ENCODE measurements at regions not wholly inside any gene's neighbourhood (a gene's known extent, or its start where the extent isn't known, plus 50 kb on each side); places are given as distances from the start of the nearest gene placed in this dataset.
"Not testable (repeated sequence)": the region's sequence is repeated elsewhere in the genome, so short reads cannot be mapped to it uniquely, and the experiment has no call there.

DNA sequence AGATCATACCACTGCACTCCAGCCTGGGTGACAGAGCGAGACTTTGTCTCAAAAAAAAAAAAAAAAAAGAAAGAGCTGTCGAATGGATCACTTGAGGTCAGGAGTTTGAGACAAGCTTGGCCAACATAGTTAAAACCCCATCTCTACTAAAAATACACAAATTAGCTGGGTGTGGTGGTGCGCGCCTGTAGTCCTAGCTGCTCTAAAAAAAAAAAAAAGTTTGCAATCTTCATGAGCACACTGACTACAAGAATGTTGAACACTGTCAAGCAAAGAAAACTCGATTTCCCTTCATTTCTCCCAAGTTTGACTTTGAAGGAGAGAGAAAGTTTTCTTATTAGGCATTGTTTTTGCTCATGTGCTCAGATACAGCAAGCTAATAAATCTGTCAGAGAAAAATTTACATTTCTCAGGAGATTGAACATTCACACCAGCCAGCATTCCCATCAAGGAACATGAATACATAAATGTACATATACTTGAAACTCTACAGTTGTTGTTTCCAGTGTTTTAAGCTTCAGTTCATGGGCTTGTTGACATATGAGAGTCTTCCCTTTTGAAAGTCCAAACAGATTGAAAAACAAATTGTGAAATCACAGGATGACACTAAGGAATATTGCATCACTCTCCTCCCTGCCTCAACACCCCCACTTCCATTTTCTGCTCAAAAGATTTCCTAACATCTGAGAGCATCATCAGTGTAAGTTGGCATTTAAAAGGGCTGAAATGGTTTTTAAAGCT lies 81.8 kb downstream of the ARRDC3 start:
- H3K4me3 Mint-ChIP-seq, result no peak overlapping the region
- no peaks in the 10 kb centered on the region for H3K9me3 Mint-ChIP-seq
- H3K36me3 Mint-ChIP-seq (ENCODE audit: low read depth), result no peaks in the 10 kb centered on the region
- no peak overlapping the region for H3K27ac Mint-ChIP-seq
- peak; percentile 17 for DNase-seq
- no peaks in the 10 kb centered on the region for H3K27me3 Mint-ChIP-seq (ENCODE audit: insufficient read depth)
- H3K4me1 Mint-ChIP-seq (ENCODE audit: low read depth), result peaks cover 14% of the 10 kb centered on the region
- no peak for TF ChIP-seq CTCF (IDR thresholded peaks at IDR 0.05)

DNA sequence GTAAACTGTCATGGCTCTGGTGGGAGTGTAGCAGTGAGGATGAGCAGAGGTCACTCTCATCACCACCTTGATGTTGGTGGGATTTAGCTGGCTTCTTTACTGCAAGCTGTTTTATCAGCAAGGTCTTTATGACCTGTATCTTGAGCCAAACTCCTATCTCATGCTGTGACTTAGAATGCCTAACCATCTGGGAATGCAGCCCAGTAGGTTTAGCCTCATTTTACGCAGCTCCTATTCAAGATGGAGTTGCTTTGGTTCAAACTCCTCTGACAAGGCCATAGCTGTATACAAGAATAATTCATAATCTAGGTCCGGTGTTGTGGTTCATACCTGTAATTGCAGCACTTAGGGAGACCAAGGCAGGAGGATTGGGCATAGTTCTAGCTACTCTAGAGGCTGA lies 85.1 kb downstream of the ARRDC3 start:
- no peaks in the 10 kb centered on the region for H3K9me3 Mint-ChIP-seq
- peaks cover 12% of the 10 kb centered on the region; the same call in 1 of the 2 replicates for H3K4me1 Mint-ChIP-seq (ENCODE audit: low read depth)
- TF ChIP-seq CTCF (IDR thresholded peaks at IDR 0.05), result no peak
- DNase-seq, result no peak
- no peaks in the 10 kb centered on the region for H3K36me3 Mint-ChIP-seq (ENCODE audit: low read depth)
- H3K27ac Mint-ChIP-seq, result no peak overlapping the region
- H3K4me3 Mint-ChIP-seq, result no peak overlapping the region
- H3K27me3 Mint-ChIP-seq (ENCODE audit: insufficient read depth), result no peaks in the 10 kb centered on the region; the same call in 1 of the 2 replicates

GRCh38 chr5:91296674-91297143 lies 86.4 kb downstream of the ARRDC3 start:
- no peak for TF ChIP-seq CTCF (IDR thresholded peaks at IDR 0.05)
- Mint-ChIP-seq H3K9me3 (no peaks in the 10 kb centered on the region), H3K4me1 (ENCODE audit: low read depth) (peaks cover 12% of the 10 kb centered on the region; the same call in 1 of the 2 replicates), H3K27me3 (ENCODE audit: insufficient read depth) (no peaks in the 10 kb centered on the region; the same call in 1 of the 2 replicates), H3K27ac (no peak overlapping the region), H3K4me3 (no peak overlapping the region), H3K36me3 (ENCODE audit: low read depth) (no peaks in the 10 kb centered on the region)
- DNase-seq, result no peak

DNA sequence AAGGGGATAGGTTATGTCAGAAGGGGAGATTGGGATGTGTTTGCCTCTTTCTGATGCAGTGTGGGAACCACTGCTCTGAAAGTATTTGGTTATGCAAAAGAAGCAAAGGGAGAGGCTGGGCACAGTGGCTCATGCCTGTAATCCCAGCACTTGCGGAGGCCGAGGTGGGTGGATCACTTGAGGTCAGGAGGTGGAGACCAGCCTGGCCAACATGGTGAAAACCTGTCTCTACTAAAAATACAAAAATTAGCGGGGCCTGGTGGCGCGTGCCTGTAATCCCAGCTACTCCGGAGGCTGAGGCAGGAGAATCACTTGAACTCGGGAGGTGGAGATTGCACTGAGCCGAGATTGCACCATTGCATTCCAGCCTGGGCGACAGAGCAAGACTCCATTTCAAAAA lies 87.0 kb downstream of the ARRDC3 start:
- H3K36me3 Mint-ChIP-seq (ENCODE audit: low read depth); H3K27me3 Mint-ChIP-seq (ENCODE audit: insufficient read depth); H3K27ac Mint-ChIP-seq; DNase-seq; H3K4me3 Mint-ChIP-seq; H3K9me3 Mint-ChIP-seq: not testable (repeated sequence)
- peaks cover 12% of the 10 kb centered on the region; the same call in 1 of the 2 replicates for H3K4me1 Mint-ChIP-seq (ENCODE audit: low read depth)

DNA sequence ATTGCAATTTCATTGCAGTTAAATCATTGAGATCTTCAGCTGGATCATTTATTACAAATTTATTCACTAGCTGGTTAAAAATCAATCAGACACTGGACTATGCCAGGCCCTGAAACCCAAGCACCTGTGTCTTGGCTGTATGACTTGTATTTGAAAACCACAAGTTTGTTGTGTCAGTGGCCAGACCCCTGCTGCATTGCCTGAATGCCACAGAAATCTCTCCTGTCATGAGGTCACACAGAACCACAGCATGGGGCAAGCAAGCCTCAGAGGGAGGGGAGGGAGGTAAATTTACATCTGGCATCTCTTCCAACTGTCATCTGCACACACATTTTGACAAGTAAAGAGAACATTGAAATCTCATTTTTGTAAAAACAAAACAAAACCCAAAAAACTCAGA lies 90.0 kb downstream of the ARRDC3 start:
- H3K9me3 Mint-ChIP-seq, result no peaks in the 10 kb centered on the region
- no peak overlapping the region for H3K4me3 Mint-ChIP-seq
- peaks cover 14% of the 10 kb centered on the region; the same call in 1 of the 2 replicates for H3K4me1 Mint-ChIP-seq (ENCODE audit: low read depth)
- H3K36me3 Mint-ChIP-seq (ENCODE audit: low read depth), result no peaks in the 10 kb centered on the region
- no peaks in the 10 kb centered on the region; the same call in 1 of the 2 replicates for H3K27me3 Mint-ChIP-seq (ENCODE audit: insufficient read depth)
- DNase-seq, result no peak
- no peak overlapping the region for H3K27ac Mint-ChIP-seq
- TF ChIP-seq CTCF (IDR thresholded peaks at IDR 0.05), result no peak
